K562 (cell line): ENCODE measurements at regions not wholly inside any gene's neighbourhood (a gene's known extent, or its start where the extent isn't known, plus 50 kb on each side); places are given as distances from the start of the nearest gene placed in this dataset.

Source experiments
- ATAC-seq: fragments of 200-7000 bp; cut with Tn5 transposase; 3 replicates; pipeline ENCODE4 v1.9.1; 2020; ENCODE audit warnings: moderate library complexity
- BruUV-seq: library from RNA; stranded (reverse); fragments of 400-500 nt; replicated peaks from 2 replicates; lab custom pipeline; 2021; lab: Mats Ljungman, UMichigan
- CTCF ChIA-PET: fragments of 300-600 bp; formaldehyde crosslinking; extraction: SDS; loops from one replicate; lab custom pipeline; 2021; ENCODE audit warnings: low intra/inter-chr PET ratio; lab: Yijun Ruan, JAX
- POLR2A ChIA-PET: fragments of 300-600, 350-650 bp; sonication (Branson Sonifier 250); formaldehyde crosslinking; extraction: SDS; loops from one replicate; lab custom pipeline; 2021; ENCODE audit warnings: antibody characterized with exemption, inconsistent platforms; lab: Yijun Ruan, JAX
- DNase-seq, 4 experiments: peaks; one replicate each; pipeline versions ENCODE4 v3.0.0 to v3.0.0-alpha.2; 2011 to 2018; ENCODE audit warnings: low spot score in 3 of 4, mixed read lengths in 3 of 4; ENCODE audit errors: extremely low read depth in 1 of 4
- FAIRE-seq: peaks from 2 replicates; lab custom pipeline; 2011; peaks lifted over from hg19 to GRCh38; lab: Jason Lieb, UNC
- H2AFZ ChIP-seq: 2 replicates; pipeline ENCODE4 v1.6.0; 2011; ENCODE audit warnings: low read depth, low read length, control low read depth, inconsistent platforms
- H3K27ac ChIP-seq: fragments of 200-600 bp; 3 replicates; pipeline ENCODE4 v1.8.0; 2011; ENCODE audit warnings: low read depth, mild to moderate bottlenecking, control low read depth, inconsistent platforms, low read length, moderate library complexity, mixed read lengths; ENCODE audit errors: extremely low read depth
- H3K27me3 ChIP-seq, 2 experiments: fragments of 300-600 bp in 1 of 2; 2 replicates in 1 of 2; 3 replicates in 1 of 2; pipeline versions ENCODE4 v1.6.0 to v1.8.0; 2011; ENCODE audit warnings: inconsistent platforms in 2 of 2, low read length in 2 of 2, mild to moderate bottlenecking in 1 of 2, mixed read lengths in 1 of 2, moderate library complexity in 1 of 2; ENCODE audit not compliant: control insufficient read depth in 2 of 2, insufficient read depth in 2 of 2
- H3K36me3 ChIP-seq: fragments of 300-600 bp; 3 replicates; pipeline ENCODE4 v1.8.0; 2011; ENCODE audit warnings: mild to moderate bottlenecking, low read length, inconsistent platforms; ENCODE audit not compliant: control insufficient read depth, insufficient read depth
- H3K4me1 ChIP-seq, 2 experiments: fragments of 200-600 bp in 1 of 2; replicated peaks in 1 of 2; 2 replicates in 1 of 2; 3 replicates in 1 of 2; pipeline versions ENCODE4 v1.5.1 to v1.8.0; 2011; ENCODE audit warnings: inconsistent platforms in 2 of 2, low read length in 2 of 2, mild to moderate bottlenecking in 1 of 2, mixed read lengths in 1 of 2, moderate library complexity in 1 of 2; ENCODE audit not compliant: control insufficient read depth in 2 of 2, insufficient read depth in 2 of 2
- H3K4me2 ChIP-seq: 2 replicates; pipeline ENCODE4 v1.6.1; 2011; ENCODE audit warnings: low read length, control low read depth, inconsistent platforms, mixed read lengths; ENCODE audit not compliant: insufficient read depth
- H3K4me3 ChIP-seq: fragments of 200-600 bp; sonication (generic), shearing (Covaris generic); 2 replicates; pipeline ENCODE4 v1.5.1; 2016; ENCODE audit warnings: control low read depth, inconsistent platforms
- H3K79me2 ChIP-seq: fragments of 200-600 bp; 3 replicates; pipeline ENCODE4 v1.8.0; 2011; ENCODE audit warnings: low read length, inconsistent platforms; ENCODE audit not compliant: control insufficient read depth, insufficient read depth
- H3K9ac ChIP-seq, 2 experiments: 2 replicates each; pipeline versions ENCODE4 v1.6.0 to v1.6.1; 2011; ENCODE audit warnings: low read depth in 2 of 2, low read length in 2 of 2, control low read depth in 1 of 2, inconsistent platforms in 1 of 2, mild to moderate bottlenecking in 1 of 2, mixed read lengths in 1 of 2; ENCODE audit not compliant: insufficient read depth in 1 of 2
- H3K9me1 ChIP-seq: one replicate; pipeline ENCODE4 v1.6.0; 2011; ENCODE audit warnings: inconsistent platforms, mild to moderate bottlenecking, low read length, moderate library complexity; ENCODE audit not compliant: control insufficient read depth, insufficient read depth
- H3K9me3 ChIP-seq: replicated peaks from 2 replicates; pipeline ENCODE4 v1.5.1; 2011; ENCODE audit warnings: low read depth, low read length, inconsistent platforms; ENCODE audit not compliant: control insufficient read depth, insufficient read depth
- H4K20me1 ChIP-seq: replicated peaks from 2 replicates; pipeline ENCODE4 v1.6.1; 2011; ENCODE audit warnings: low read length, inconsistent platforms, mixed read lengths; ENCODE audit not compliant: control insufficient read depth, insufficient read depth
- C11orf30 ChIP-seq: fragments of 450-650 bp; IDR thresholded peaks from 2 replicates; pipeline ENCODE4 v1.6.1; 2016; ENCODE audit warnings: low read depth, mild to moderate bottlenecking
- ESRRB ChIP-seq: fragments of 250-450 bp; sonication (Bioruptor Pico); IDR thresholded peaks from 2 replicates; pipeline ENCODE4 v1.5.0; 2020; ENCODE audit warnings: mild to moderate bottlenecking, moderate library complexity, borderline replicate concordance
- FIP1L1 ChIP-seq: fragments of 200-400 bp; formaldehyde crosslinking; IDR thresholded peaks from 2 replicates; pipeline ENCODE4 v1.6.1; 2018; ENCODE audit warnings: mild to moderate bottlenecking, low read depth, low read length; ENCODE audit not compliant: poor library complexity, severe bottlenecking
- HDAC1 ChIP-seq, 2 experiments: fragments of 450-650 bp; IDR thresholded peaks; 2 replicates each; pipeline ENCODE4 v1.6.1; 2016 to 2017; ENCODE audit warnings: inconsistent platforms in 1 of 2, mild to moderate bottlenecking in 1 of 2, moderate library complexity in 1 of 2
- MEF2D ChIP-seq: conservative IDR thresholded peaks from 2 replicates; pipeline ENCODE4 v1.6.1; 2016; ENCODE audit warnings: low read depth, missing genetic modification characterization, missing compliant biosample characterization
- TFAM ChIP-seq: fragments of 250-450 bp; sonication (Bioruptor Pico); conservative IDR thresholded peaks from 2 replicates; pipeline ENCODE4 v1.5.0; 2021; ENCODE audit warnings: mild to moderate bottlenecking, moderate library complexity
- WGBS: fragments of 100-300 bp; shearing (Covaris generic); methylation state at CpG from one replicate; pipeline ENCODE4 v1.1.6; 2016; ENCODE audit warnings: low coverage, mixed read lengths; ENCODE audit not compliant: insufficient coverage; ENCODE audit errors: missing lambda C conversion rate; 5-methylcytosine and 5-hydroxymethylcytosine counted together
- in situ Hi-C: fragments of 300-500 bp; cut with MboI; formaldehyde crosslinking; loops from 4 replicates; pipeline ENCODE4 v1.15.0; 2018; ENCODE audit warnings: inconsistent platforms, mixed read lengths
- intact Hi-C: fragments of 100-400 bp; cut with micrococcal nuclease; formaldehyde crosslinking; loops from 2 replicates; pipeline ENCODE4 v1.14.2; 2022
- TF ChIP-seq, protein P1 (sequence below): fragments of 450-650 bp; IDR thresholded peaks from 2 replicates; pipeline ENCODE4 v1.6.1; 2018; ENCODE audit warnings: mild to moderate bottlenecking, low read depth; ENCODE audit not compliant: partially characterized antibody

DNA sequence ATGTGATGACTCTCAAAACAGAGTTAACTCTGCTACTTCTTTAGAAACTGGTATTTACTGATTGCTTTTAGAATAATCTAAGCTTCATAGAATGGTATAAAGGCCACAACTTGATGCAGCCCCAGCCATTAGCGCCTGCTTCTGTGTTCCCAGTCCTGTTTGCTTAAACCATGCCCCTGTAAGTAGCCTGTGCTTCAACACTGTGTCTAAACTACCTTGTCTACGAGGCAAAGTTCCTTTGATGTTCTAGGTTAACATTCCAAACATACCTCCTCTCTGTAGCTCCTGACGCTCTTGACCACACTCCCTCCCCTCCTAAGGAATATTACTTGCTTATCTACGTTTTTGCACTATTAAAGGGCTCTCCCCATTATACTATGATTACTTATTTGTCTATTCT lies 352.5 kb upstream of the ADGRL3 start:
- WGBS: 0% methylated on average over 4 of the region's 4 CpGs
- ATAC-seq (no peak), DNase-seq (no peak), FAIRE-seq (no peak)
- no peak overlapping the region for H3K4me3 ChIP-seq
- TF ChIP-seq C11orf30 (no peak), TFAM (CRISPR knock-in tag) (no peak), ESRRB (CRISPR knock-in tag) (no peak), HDAC1 (IDR thresholded peaks at IDR 0.05) (no peak), FIP1L1 (no peak), MEF2D (tag) (no peak)
- TF ChIP-seq, protein P1, sequence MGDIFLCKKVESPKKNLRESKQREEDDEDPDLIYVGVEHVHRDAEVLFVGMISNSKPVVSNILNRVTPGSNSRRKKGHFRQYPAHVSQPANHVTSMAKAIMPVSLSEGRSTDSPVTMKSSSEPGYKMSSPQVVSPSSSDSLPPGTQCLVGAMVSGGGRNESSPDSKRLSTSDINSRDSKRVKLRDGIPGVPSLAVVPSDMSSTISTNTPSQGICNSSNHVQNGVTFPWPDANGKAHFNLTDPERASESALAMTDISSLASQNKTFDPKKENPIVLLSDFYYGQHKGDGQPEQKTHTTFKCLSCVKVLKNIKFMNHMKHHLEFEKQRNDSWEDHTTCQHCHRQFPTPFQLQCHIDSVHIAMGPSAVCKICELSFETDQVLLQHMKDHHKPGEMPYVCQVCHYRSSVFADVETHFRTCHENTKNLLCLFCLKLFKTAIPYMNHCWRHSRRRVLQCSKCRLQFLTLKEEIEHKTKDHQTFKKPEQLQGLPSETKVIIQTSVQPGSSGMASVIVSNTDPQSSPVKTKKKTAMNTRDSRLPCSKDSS: no peak
- no peak overlapping the region for H3K9ac ChIP-seq
- H3K36me3 ChIP-seq: no peaks in the 10 kb centered on the region
- ChIA-PET POLR2A (no interaction called here), CTCF (no interaction called here)
- H3K4me2 ChIP-seq: no peak overlapping the region
- no peaks in the 10 kb centered on the region for H3K9me3 ChIP-seq
- H2AFZ ChIP-seq: no peak overlapping the region
- no peaks in the 10 kb centered on the region for H3K4me1 ChIP-seq
- no peak overlapping the region for H3K27ac ChIP-seq
- no peaks in the 10 kb centered on the region for H4K20me1 ChIP-seq
- intact Hi-C loops (no loop called here), in situ Hi-C loops (no loop called here)
- no peaks in the 10 kb centered on the region for H3K9me1 ChIP-seq
- no peaks in the 10 kb centered on the region for H3K79me2 ChIP-seq
- no TSS peak for BruUV-seq
- H3K27me3 ChIP-seq: no peaks in the 10 kb centered on the region
